Endothelial cell (in vitro differentiated cells): ENCODE measurements at regions not wholly inside any gene's neighbourhood (a gene's known extent, or its start where the extent isn't known, plus 50 kb on each side); places are given as distances from the start of the nearest gene placed in this dataset.

Experiments used
- DNase-seq: peaks from one replicate; pipeline ENCODE4 v3.0.0; 2021; ENCODE audit warnings: low spot score
- H3K27ac Mint-ChIP-seq: one replicate; pipeline ENCODE4 v1.8.0; 2021; ENCODE audit warnings: mixed read lengths, inconsistent platforms; ENCODE audit not compliant: unreplicated experiment
- H3K27me3 Mint-ChIP-seq: one replicate; pipeline ENCODE4 v1.8.0; 2021; ENCODE audit warnings: mild to moderate bottlenecking, moderate library complexity, mixed read lengths, inconsistent platforms; ENCODE audit not compliant: unreplicated experiment
- H3K36me3 Mint-ChIP-seq: one replicate; pipeline ENCODE4 v1.8.0; 2021; ENCODE audit warnings: mild to moderate bottlenecking, low read depth, mixed read lengths, inconsistent platforms; ENCODE audit not compliant: unreplicated experiment
- H3K4me1 Mint-ChIP-seq: one replicate; pipeline ENCODE4 v1.8.0; 2021; ENCODE audit warnings: mild to moderate bottlenecking, mixed read lengths, inconsistent platforms; ENCODE audit not compliant: unreplicated experiment
- H3K4me3 Mint-ChIP-seq: one replicate; pipeline ENCODE4 v1.8.0; 2021; ENCODE audit warnings: mild to moderate bottlenecking, mixed read lengths, inconsistent platforms; ENCODE audit not compliant: unreplicated experiment
- H3K9me3 Mint-ChIP-seq: one replicate; pipeline ENCODE4 v1.8.0; 2021; ENCODE audit warnings: mixed read lengths, inconsistent platforms; ENCODE audit not compliant: unreplicated experiment
- CTCF ChIP-seq: fragments of 200-600 bp; sonication (generic); IDR thresholded peaks from one replicate; pipeline ENCODE4 v1.5.0; 2021; ENCODE audit warnings: antibody characterized with exemption; ENCODE audit not compliant: unreplicated experiment

- no peak overlapping the region for H3K4me3 Mint-ChIP-seq
- DNase-seq = no peak
- peaks cover 34% of the 10 kb centered on the region for H3K4me1 Mint-ChIP-seq
- peaks cover 10% of the 10 kb centered on the region for H3K27me3 Mint-ChIP-seq
- H3K9me3 Mint-ChIP-seq = no peaks in the 10 kb centered on the region
- H3K27ac Mint-ChIP-seq = peak overlapping the region; percentile 19
- no peaks in the 10 kb centered on the region for H3K36me3 Mint-ChIP-seq
- no peak for TF ChIP-seq CTCF
Measured at GRCh38 chr11:134535029-134536025, 123.3 kb upstream of the B3GAT1 start.

- DNase-seq = no peak
- H3K4me3 Mint-ChIP-seq = no peak overlapping the region
- H3K4me1 Mint-ChIP-seq = peaks cover 31% of the 10 kb centered on the region
- H3K27ac Mint-ChIP-seq = no peak overlapping the region
- no peaks in the 10 kb centered on the region for H3K9me3 Mint-ChIP-seq
- H3K27me3 Mint-ChIP-seq = peaks cover 6% of the 10 kb centered on the region
- no peaks in the 10 kb centered on the region for H3K36me3 Mint-ChIP-seq
- TF ChIP-seq CTCF = no peak
Measured at GRCh38 chr11:134533511-134533910, 121.5 kb upstream of the B3GAT1 start.

GRCh38 chr11:134532921-134533421 lies 120.9 kb upstream of the B3GAT1 start:
- no peaks in the 10 kb centered on the region for H3K9me3 Mint-ChIP-seq
- peaks cover 27% of the 10 kb centered on the region for H3K4me1 Mint-ChIP-seq
- TF ChIP-seq CTCF = no peak
- no peak for DNase-seq
- H3K36me3 Mint-ChIP-seq = no peaks in the 10 kb centered on the region
- H3K27ac Mint-ChIP-seq = no peak overlapping the region
- H3K4me3 Mint-ChIP-seq = no peak overlapping the region
- H3K27me3 Mint-ChIP-seq = peaks cover 6% of the 10 kb centered on the region

- no peak for DNase-seq
- no peak for TF ChIP-seq CTCF
- H3K36me3 Mint-ChIP-seq = no peaks in the 10 kb centered on the region
- H3K4me1 Mint-ChIP-seq = peaks cover 23% of the 10 kb centered on the region
- H3K4me3 Mint-ChIP-seq = no peak overlapping the region
- H3K27me3 Mint-ChIP-seq = peaks cover 3% of the 10 kb centered on the region
- no peaks in the 10 kb centered on the region for H3K9me3 Mint-ChIP-seq
- H3K27ac Mint-ChIP-seq = no peak overlapping the region
Measured at GRCh38 chr11:134532131-134532920, 120.3 kb upstream of the B3GAT1 start.
